ENCODE measurements at regions not wholly inside any gene's neighbourhood (a gene's known extent, or its start where the extent isn't known, plus 50 kb on each side); places are given as distances from the start of the nearest gene placed in this dataset.

DNA sequence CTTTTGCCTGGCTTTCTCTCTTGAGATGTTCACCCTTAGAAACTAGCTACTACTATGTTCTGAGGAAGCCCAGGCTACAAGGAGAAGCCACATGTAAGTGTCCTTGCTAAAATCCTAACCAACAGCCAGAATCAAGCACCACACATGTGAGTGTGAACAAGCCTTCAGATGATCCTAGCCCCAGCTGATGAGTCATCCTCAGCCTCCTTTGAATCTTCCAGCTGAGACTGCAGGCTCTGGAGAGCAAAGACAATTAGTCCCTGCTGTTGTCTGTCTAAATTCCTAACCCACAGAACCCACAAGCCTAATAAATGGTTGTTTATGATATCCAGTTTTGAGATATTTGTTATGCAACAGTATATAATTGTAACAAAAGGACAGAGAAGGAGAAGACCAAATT lies 92.8 kb upstream of the TAC1 start:
- no peaks in the 10 kb centered on the region for H3K27me3 Mint-ChIP-seq (ENCODE audit: low read depth, poor library complexity)

DNA sequence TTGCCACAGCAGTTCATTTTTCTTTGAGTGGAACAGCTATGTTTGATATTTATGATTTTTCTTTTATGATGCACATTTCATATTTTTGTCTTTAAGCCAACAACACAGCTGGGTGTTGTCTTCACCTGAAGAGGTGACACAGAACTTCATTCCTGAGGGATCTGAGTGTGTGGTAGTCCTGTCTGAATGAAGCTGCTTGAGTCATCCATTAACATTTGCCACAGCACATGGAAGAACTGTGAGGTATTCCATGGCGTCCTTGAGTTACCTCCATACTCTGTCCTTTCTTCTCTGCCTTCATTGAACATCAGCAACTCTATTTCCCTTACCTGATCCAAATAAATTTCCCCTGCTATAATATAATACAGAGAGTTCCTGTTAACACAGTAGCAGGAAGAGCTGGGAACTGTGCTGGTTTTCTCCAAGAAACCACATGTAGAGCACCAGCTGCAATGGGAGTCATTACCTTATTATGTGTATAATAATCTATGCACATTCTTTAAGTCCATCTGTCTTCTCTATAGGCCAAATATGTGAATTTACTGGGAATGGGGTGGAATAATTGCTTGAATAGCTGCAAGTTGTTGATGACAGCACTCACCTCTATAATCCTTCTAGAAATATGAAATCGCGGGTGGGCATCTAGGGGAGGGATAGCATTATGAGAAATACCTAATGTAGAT lies 72.4 kb upstream of the TAC1 start:
- no peaks in the 10 kb centered on the region for H3K9me3 Mint-ChIP-seq
- H3K4me3 Mint-ChIP-seq, result no peak overlapping the region
- no peaks in the 10 kb centered on the region for H3K4me1 Mint-ChIP-seq
- no peak for DNase-seq
- H3K27me3 Mint-ChIP-seq (ENCODE audit: low read depth, poor library complexity), result no peaks in the 10 kb centered on the region
- TF ChIP-seq, protein P1, sequence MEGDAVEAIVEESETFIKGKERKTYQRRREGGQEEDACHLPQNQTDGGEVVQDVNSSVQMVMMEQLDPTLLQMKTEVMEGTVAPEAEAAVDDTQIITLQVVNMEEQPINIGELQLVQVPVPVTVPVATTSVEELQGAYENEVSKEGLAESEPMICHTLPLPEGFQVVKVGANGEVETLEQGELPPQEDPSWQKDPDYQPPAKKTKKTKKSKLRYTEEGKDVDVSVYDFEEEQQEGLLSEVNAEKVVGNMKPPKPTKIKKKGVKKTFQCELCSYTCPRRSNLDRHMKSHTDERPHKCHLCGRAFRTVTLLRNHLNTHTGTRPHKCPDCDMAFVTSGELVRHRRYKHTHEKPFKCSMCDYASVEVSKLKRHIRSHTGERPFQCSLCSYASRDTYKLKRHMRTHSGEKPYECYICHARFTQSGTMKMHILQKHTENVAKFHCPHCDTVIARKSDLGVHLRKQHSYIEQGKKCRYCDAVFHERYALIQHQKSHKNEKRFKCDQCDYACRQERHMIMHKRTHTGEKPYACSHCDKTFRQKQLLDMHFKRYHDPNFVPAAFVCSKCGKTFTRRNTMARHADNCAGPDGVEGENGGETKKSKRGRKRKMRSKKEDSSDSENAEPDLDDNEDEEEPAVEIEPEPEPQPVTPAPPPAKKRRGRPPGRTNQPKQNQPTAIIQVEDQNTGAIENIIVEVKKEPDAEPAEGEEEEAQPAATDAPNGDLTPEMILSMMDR (IDR thresholded peaks at IDR 0.05), result no peak
- no peak overlapping the region for H3K27ac Mint-ChIP-seq
- H3K36me3 Mint-ChIP-seq (ENCODE audit: low read depth), result no peaks in the 10 kb centered on the region

More for the DNA sequence above, 92.8 kb upstream of the TAC1 start:
- Mint-ChIP-seq H3K4me1 (no peaks in the 10 kb centered on the region), H3K36me3 (ENCODE audit: low read depth) (peaks cover 6% of the 10 kb centered on the region), H3K27ac (peak overlapping the region; percentile 54), H3K4me3 (no peak overlapping the region), H3K9me3 (peaks cover 14% of the 10 kb centered on the region)
- TF ChIP-seq, protein P1 (IDR thresholded peaks at IDR 0.05), result no peak
- no peak for DNase-seq

DNA sequence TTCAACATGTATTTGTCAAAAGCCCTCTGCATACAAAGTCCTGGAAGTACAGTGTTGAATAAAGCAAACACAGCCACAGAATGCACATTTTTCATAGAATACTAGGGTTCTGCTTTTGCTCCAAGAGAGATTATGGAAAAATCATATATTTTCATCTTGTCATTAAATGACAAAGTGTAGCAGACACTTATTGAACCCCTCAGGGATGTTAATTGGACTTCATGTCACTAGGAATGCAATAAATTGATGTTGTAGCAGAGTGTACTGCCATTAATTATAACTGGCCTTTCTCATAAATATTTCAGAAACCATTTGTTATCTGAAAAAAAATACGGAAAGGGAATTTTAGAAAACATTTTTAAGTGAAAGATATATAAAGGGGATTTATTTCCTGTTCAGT lies 64.5 kb upstream of the TAC1 start:
- Mint-ChIP-seq H3K27me3 (ENCODE audit: low read depth, poor library complexity) (no peaks in the 10 kb centered on the region), H3K4me1 (peaks cover 5% of the 10 kb centered on the region), H3K27ac (no peak overlapping the region), H3K36me3 (ENCODE audit: low read depth) (no peaks in the 10 kb centered on the region), H3K4me3 (no peak overlapping the region), H3K9me3 (no peaks in the 10 kb centered on the region)
- TF ChIP-seq, protein P1 (IDR thresholded peaks at IDR 0.05), result no peak
- DNase-seq, result no peak

DNA sequence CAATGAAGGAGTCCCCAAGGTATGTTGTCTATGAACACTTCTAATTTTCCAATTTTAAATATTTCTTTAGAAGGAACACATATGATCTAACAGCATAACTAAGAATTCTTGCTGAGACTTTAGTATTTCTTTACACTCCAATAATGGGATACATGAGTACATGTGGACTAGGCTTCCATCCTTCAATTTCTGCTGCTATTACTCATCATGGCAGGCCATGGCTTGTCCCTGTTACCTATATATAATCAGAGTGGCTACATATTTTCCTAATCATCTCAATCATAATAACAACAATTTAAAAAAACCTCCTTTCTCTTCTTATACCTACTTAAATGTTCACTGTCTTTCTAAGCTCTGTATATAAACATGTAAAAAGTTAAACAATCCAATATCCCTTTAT lies 60.3 kb upstream of the TAC1 start:
- DNase-seq, result no peak
- H3K4me1 Mint-ChIP-seq, result no peaks in the 10 kb centered on the region
- no peaks in the 10 kb centered on the region for H3K36me3 Mint-ChIP-seq (ENCODE audit: low read depth)
- H3K4me3 Mint-ChIP-seq, result no peak overlapping the region
- H3K27me3 Mint-ChIP-seq (ENCODE audit: low read depth, poor library complexity), result no peaks in the 10 kb centered on the region
- H3K9me3 Mint-ChIP-seq, result no peaks in the 10 kb centered on the region
- TF ChIP-seq, protein P1 (IDR thresholded peaks at IDR 0.05), result no peak
- no peak overlapping the region for H3K27ac Mint-ChIP-seq

DNA sequence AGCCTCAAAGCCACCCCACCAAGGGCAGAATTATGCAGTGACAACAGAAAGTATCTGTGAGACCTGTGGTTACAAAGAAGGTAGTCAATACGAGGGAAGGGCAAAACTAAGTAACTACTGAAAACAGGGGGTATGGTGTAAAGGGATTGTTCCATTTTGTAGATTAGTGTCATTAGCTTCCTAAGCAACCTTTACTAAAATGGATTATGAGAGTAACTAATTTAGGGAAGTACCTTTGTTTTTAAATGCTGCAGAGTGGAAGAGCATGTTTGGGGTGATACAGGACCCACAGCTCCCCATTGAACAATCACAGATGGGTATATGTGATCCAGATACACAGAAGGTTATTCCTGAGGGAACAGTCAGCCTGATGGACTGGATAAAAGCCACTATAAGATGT lies 51.3 kb upstream of the TAC1 start:
- H3K27ac Mint-ChIP-seq, result no peak overlapping the region
- TF ChIP-seq, protein P1 (IDR thresholded peaks at IDR 0.05), result no peak
- no peak for DNase-seq
- peaks cover 8% of the 10 kb centered on the region for H3K27me3 Mint-ChIP-seq (ENCODE audit: low read depth, poor library complexity)
- H3K4me1 Mint-ChIP-seq, result no peaks in the 10 kb centered on the region
- H3K4me3 Mint-ChIP-seq, result no peak overlapping the region
- no peaks in the 10 kb centered on the region for H3K36me3 Mint-ChIP-seq (ENCODE audit: low read depth)
- no peaks in the 10 kb centered on the region for H3K9me3 Mint-ChIP-seq
